ENCODE measurements at regions not wholly inside any gene's neighbourhood (a gene's known extent, or its start where the extent isn't known, plus 50 kb on each side); places are given as distances from the start of the nearest gene placed in this dataset.

DNA sequence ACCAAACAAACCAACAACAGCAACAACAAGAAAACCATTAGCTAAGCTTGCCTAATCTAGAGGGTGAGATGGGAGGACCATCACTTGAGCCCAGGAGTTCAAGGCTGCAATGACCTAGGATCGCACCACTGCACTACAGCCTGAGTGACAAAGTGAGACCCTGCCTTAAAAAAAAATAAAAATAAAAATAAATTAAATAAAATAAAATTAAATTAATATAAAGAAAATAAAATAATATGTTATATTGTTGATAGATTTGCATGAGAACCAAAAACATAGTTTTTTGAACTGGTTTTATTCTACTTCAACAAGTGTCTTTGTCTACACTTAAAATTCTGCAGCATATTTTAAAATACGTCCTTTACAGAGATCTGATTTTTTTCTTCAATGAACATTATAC, 2683.1 kb downstream of the ARAP2 start:
- H3K4me1 ChIP-seq (ENCODE audit: control insufficient read depth, insufficient read depth, low read length), result no peaks in the 10 kb centered on the region
- no peaks in the 10 kb centered on the region for H3K27me3 ChIP-seq (ENCODE audit: control insufficient read depth, insufficient read depth, low read length)
- no peaks in the 10 kb centered on the region for H3K36me3 ChIP-seq (ENCODE audit: insufficient read depth, low read length)
- no peaks in the 10 kb centered on the region for H3K9me3 ChIP-seq (replicated peaks; ENCODE audit: low read length)
- no peak overlapping the region for H3K4me2 ChIP-seq (ENCODE audit: low read length)
- H3K9ac ChIP-seq (ENCODE audit: low read depth, low read length), result no peak overlapping the region
- no peak overlapping the region for H3K4me3 ChIP-seq (ENCODE audit: low read length)

GRCh38 chr4:33566649-33567048, 2677.7 kb downstream of the ARAP2 start:
- Histone ChIP-seq H3K27me3 (ENCODE audit: control insufficient read depth, insufficient read depth, low read length) (no peaks in the 10 kb centered on the region), H3K36me3 (ENCODE audit: insufficient read depth, low read length) (no peaks in the 10 kb centered on the region), H3K9ac (ENCODE audit: low read depth, low read length) (no peak overlapping the region), H3K4me3 (ENCODE audit: low read length) (no peak overlapping the region), H3K4me1 (ENCODE audit: control insufficient read depth, insufficient read depth, low read length) (no peaks in the 10 kb centered on the region), H3K9me3 (replicated peaks; ENCODE audit: low read length) (no peaks in the 10 kb centered on the region), H3K4me2 (ENCODE audit: low read length) (no peak overlapping the region)

- Histone ChIP-seq H3K27me3 (ENCODE audit: control insufficient read depth, insufficient read depth, low read length) (no peaks in the 10 kb centered on the region), H3K9me3 (replicated peaks; ENCODE audit: low read length) (no peaks in the 10 kb centered on the region), H3K4me3 (ENCODE audit: low read length) (no peak overlapping the region), H3K9ac (ENCODE audit: low read depth, low read length) (no peak overlapping the region), H3K4me2 (ENCODE audit: low read length) (no peak overlapping the region), H3K36me3 (ENCODE audit: insufficient read depth, low read length) (no peaks in the 10 kb centered on the region), H3K4me1 (ENCODE audit: control insufficient read depth, insufficient read depth, low read length) (no peaks in the 10 kb centered on the region)
Observed at GRCh38 chr4:33577791-33578190, 2666.5 kb downstream of the ARAP2 start.

- no peaks in the 10 kb centered on the region for H3K36me3 ChIP-seq (ENCODE audit: insufficient read depth, low read length)
- no peak overlapping the region for H3K9ac ChIP-seq (ENCODE audit: low read depth, low read length)
- no peaks in the 10 kb centered on the region for H3K9me3 ChIP-seq (replicated peaks; ENCODE audit: low read length)
- no peaks in the 10 kb centered on the region for H3K4me1 ChIP-seq (ENCODE audit: control insufficient read depth, insufficient read depth, low read length)
- H3K27me3 ChIP-seq (ENCODE audit: control insufficient read depth, insufficient read depth, low read length), result no peaks in the 10 kb centered on the region
- H3K4me2 ChIP-seq (ENCODE audit: low read length), result no peak overlapping the region
- no peak overlapping the region for H3K4me3 ChIP-seq (ENCODE audit: low read length)
Observed at GRCh38 chr4:33579951-33580350, 2664.4 kb downstream of the ARAP2 start.

DNA sequence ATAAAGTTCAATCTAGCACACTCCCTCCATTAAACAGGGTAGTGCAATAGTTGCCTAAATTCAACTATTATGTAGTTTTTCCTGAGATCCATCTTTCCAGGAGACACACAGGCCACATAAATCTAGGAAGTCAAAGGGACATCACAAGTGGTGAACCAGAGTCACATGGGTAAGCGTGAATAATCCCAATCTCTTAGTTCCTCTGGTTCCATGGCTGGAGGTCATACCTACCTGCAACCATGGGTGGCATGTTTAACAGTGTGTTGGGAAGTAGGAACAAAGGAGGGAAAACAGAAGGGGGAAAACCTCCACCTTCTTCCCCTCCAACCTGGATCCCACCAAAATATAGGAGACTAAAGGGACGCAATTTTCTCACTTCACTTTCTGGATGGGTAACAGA, 2651.6 kb downstream of the ARAP2 start:
- H3K4me1 ChIP-seq (ENCODE audit: control insufficient read depth, insufficient read depth, low read length), result no peaks in the 10 kb centered on the region
- H3K9ac ChIP-seq (ENCODE audit: low read depth, low read length), result no peak overlapping the region
- H3K4me3 ChIP-seq (ENCODE audit: low read length), result no peak overlapping the region
- H3K9me3 ChIP-seq (replicated peaks; ENCODE audit: low read length), result peaks cover 4% of the 10 kb centered on the region
- no peaks in the 10 kb centered on the region for H3K36me3 ChIP-seq (ENCODE audit: insufficient read depth, low read length)
- H3K4me2 ChIP-seq (ENCODE audit: low read length), result no peak overlapping the region
- H3K27me3 ChIP-seq (ENCODE audit: control insufficient read depth, insufficient read depth, low read length), result no peaks in the 10 kb centered on the region

GRCh38 chr4:33606951-33607350, 2637.4 kb downstream of the ARAP2 start:
- H3K9me3 ChIP-seq (replicated peaks; ENCODE audit: low read length), result no peaks in the 10 kb centered on the region
- no peaks in the 10 kb centered on the region for H3K27me3 ChIP-seq (ENCODE audit: control insufficient read depth, insufficient read depth, low read length)
- H3K36me3 ChIP-seq (ENCODE audit: insufficient read depth, low read length), result no peaks in the 10 kb centered on the region
- H3K4me2 ChIP-seq (ENCODE audit: low read length), result no peak overlapping the region
- no peaks in the 10 kb centered on the region for H3K4me1 ChIP-seq (ENCODE audit: control insufficient read depth, insufficient read depth, low read length)
- no peak overlapping the region for H3K4me3 ChIP-seq (ENCODE audit: low read length)
- H3K9ac ChIP-seq (ENCODE audit: low read depth, low read length), result no peak overlapping the region

DNA sequence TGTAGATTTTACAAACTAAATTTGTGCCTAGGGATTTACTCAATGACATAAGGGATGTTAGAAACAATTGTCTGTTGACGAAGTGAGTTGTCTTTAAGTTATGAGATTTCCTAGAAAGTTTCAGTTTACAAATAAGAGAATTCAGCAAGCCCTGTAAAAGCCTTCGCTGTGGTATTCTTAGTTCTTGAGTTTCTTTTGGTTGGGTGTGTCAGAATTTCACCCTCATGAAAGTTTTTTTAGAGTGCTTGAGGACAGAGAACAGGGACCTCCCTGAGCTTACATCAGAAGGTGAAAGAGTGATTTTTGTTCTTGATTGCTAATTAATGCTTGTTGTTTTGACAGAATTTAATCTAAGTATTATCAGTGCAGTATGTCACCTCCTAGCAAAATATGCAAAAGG, 2628.2 kb downstream of the ARAP2 start:
- H3K36me3 ChIP-seq (ENCODE audit: insufficient read depth, low read length), result no peaks in the 10 kb centered on the region
- H3K27me3 ChIP-seq (ENCODE audit: control insufficient read depth, insufficient read depth, low read length), result no peaks in the 10 kb centered on the region
- H3K4me1 ChIP-seq (ENCODE audit: control insufficient read depth, insufficient read depth, low read length), result no peaks in the 10 kb centered on the region
- no peak overlapping the region for H3K4me3 ChIP-seq (ENCODE audit: low read length)
- no peak overlapping the region for H3K9ac ChIP-seq (ENCODE audit: low read depth, low read length)
- H3K9me3 ChIP-seq (replicated peaks; ENCODE audit: low read length), result no peaks in the 10 kb centered on the region
- H3K4me2 ChIP-seq (ENCODE audit: low read length), result no peak overlapping the region

DNA sequence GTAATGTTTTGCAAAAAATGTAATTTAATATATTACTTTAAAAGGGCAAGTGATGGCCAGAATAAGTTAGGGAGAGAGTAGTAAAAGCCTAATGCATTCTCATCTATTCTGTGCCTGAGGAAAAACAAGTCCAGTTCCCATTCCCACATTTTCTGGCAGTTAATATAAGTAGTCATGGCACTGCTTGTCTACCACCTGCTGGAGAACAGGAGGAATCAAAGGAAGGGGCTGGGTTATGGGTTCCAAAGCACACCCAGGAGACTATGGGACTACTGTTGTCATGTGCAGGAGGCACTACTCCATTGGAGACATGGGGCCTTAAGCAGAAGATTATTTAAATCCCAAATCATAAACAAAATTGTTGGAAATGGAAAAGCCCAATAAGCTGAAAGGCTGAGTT, 2618.6 kb downstream of the ARAP2 start:
- H3K36me3 ChIP-seq (ENCODE audit: insufficient read depth, low read length), result no peaks in the 10 kb centered on the region
- H3K9ac ChIP-seq (ENCODE audit: low read depth, low read length), result no peak overlapping the region
- H3K4me2 ChIP-seq (ENCODE audit: low read length), result no peak overlapping the region
- H3K4me3 ChIP-seq (ENCODE audit: low read length), result no peak overlapping the region
- H3K27me3 ChIP-seq (ENCODE audit: control insufficient read depth, insufficient read depth, low read length), result peaks cover 9% of the 10 kb centered on the region
- H3K4me1 ChIP-seq (ENCODE audit: control insufficient read depth, insufficient read depth, low read length), result no peaks in the 10 kb centered on the region
- H3K9me3 ChIP-seq (replicated peaks; ENCODE audit: low read length), result no peaks in the 10 kb centered on the region

DNA sequence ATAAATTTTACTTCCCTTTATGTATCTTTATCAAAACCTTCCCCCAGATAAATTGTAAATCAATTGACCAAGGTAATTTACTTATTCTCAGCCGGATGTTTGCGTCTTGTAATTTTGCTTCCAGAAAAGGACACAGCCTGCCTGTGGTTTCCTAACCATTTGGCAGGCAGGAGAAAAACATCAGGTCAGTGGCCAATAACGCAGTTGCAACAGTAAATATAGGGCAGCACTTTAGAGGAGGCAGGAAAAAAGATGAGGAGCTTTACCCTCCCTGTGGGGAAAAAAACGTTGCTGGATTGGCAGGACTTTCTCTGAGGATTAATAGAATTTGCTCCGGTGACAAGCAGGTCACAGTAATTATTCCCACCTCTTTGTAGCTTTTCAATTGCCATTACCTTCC, 2618.1 kb downstream of the ARAP2 start:
- Histone ChIP-seq H3K4me1 (ENCODE audit: control insufficient read depth, insufficient read depth, low read length) (no peaks in the 10 kb centered on the region), H3K4me2 (ENCODE audit: low read length) (no peak overlapping the region), H3K9ac (ENCODE audit: low read depth, low read length) (no peak overlapping the region), H3K27me3 (ENCODE audit: control insufficient read depth, insufficient read depth, low read length) (peaks cover 9% of the 10 kb centered on the region), H3K4me3 (ENCODE audit: low read length) (no peak overlapping the region), H3K36me3 (ENCODE audit: insufficient read depth, low read length) (no peaks in the 10 kb centered on the region), H3K9me3 (replicated peaks; ENCODE audit: low read length) (no peaks in the 10 kb centered on the region)

DNA sequence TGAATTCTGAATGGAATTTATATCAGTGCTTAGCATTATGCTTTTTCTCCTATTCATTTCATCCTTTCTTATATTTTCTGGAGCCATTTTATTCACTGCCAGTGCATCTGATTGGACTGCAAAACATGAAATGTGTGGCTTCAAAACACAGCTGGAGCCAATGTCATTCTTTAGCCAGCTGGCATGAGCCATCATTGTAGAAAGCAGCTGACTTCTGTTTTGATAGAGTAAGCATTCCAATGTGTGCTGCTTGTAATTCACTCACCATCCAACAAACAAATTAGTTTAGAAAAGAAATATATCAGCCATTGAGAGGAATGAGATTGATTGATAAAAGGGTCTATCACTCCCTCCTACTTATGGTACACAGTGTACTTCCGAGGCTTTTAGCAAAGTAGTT, 2616.0 kb downstream of the ARAP2 start:
- Histone ChIP-seq H3K4me3 (ENCODE audit: low read length) (no peak overlapping the region), H3K4me2 (ENCODE audit: low read length) (no peak overlapping the region), H3K27me3 (ENCODE audit: control insufficient read depth, insufficient read depth, low read length) (peaks cover 9% of the 10 kb centered on the region), H3K9ac (ENCODE audit: low read depth, low read length) (no peak overlapping the region), H3K4me1 (ENCODE audit: control insufficient read depth, insufficient read depth, low read length) (no peaks in the 10 kb centered on the region), H3K36me3 (ENCODE audit: insufficient read depth, low read length) (no peaks in the 10 kb centered on the region), H3K9me3 (replicated peaks; ENCODE audit: low read length) (no peaks in the 10 kb centered on the region)

DNA sequence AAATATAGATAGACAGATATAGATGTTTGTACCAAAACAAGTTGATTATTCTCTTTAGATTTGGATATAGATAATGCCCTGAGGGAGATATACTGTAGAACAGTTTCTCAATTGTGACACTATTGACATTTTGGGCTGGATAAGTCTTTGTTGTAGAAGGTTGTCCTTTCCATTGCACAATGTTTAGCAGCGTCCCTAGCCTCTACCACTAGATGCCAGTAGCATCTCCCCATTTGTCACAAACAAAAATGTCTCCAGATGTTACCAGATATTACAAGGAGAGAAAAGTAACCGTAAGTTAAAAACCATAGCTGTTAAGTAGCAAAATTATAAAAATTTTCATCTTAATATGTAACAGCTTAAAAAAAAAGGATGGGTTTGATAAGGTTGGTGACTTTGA, 2595.3 kb downstream of the ARAP2 start:
- H3K9ac ChIP-seq (ENCODE audit: low read depth, low read length), result no peak overlapping the region
- H3K4me3 ChIP-seq (ENCODE audit: low read length), result no peak overlapping the region
- no peaks in the 10 kb centered on the region for H3K36me3 ChIP-seq (ENCODE audit: insufficient read depth, low read length)
- H3K4me1 ChIP-seq (ENCODE audit: control insufficient read depth, insufficient read depth, low read length), result no peaks in the 10 kb centered on the region
- H3K4me2 ChIP-seq (ENCODE audit: low read length), result no peak overlapping the region
- H3K9me3 ChIP-seq (replicated peaks; ENCODE audit: low read length), result no peaks in the 10 kb centered on the region
- H3K27me3 ChIP-seq (ENCODE audit: control insufficient read depth, insufficient read depth, low read length), result no peaks in the 10 kb centered on the region

DNA sequence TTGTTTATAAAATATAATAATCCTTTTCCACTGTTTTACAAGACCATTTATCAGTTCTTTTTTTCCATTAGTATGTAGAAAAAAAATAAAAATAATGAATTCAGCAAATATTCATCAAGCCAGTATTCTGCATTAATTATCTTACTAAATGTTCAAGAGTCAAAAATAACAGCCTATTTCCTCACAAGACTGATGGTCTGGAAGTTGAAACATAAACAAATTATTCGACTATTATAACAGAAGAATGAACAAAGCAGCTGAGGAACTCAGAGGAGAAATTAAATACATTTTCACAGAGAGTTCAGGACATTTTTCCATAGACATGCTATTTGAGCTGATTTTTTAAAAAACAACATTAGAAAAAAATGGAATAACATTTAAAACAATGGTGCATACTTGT, 2594.8 kb downstream of the ARAP2 start:
- H3K9me3 ChIP-seq (replicated peaks; ENCODE audit: low read length), result no peaks in the 10 kb centered on the region
- H3K4me2 ChIP-seq (ENCODE audit: low read length), result no peak overlapping the region
- H3K9ac ChIP-seq (ENCODE audit: low read depth, low read length), result no peak overlapping the region
- no peaks in the 10 kb centered on the region for H3K4me1 ChIP-seq (ENCODE audit: control insufficient read depth, insufficient read depth, low read length)
- no peaks in the 10 kb centered on the region for H3K27me3 ChIP-seq (ENCODE audit: control insufficient read depth, insufficient read depth, low read length)
- H3K4me3 ChIP-seq (ENCODE audit: low read length), result no peak overlapping the region
- H3K36me3 ChIP-seq (ENCODE audit: insufficient read depth, low read length), result no peaks in the 10 kb centered on the region
